GM12872 (cell line): ENCODE measurements at regions not wholly inside any gene's neighbourhood (a gene's known extent, or its start where the extent isn't known, plus 50 kb on each side); places are given as distances from the start of the nearest gene placed in this dataset.

Source experiments
- TF ChIP-seq, protein P1 (sequence below): IDR thresholded peaks from 3 replicates; pipeline ENCODE4 v1.5.1; 2011; ENCODE audit warnings: low read depth, mild to moderate bottlenecking, low read length, moderate library complexity; ENCODE audit not compliant: insufficient read depth

DNA sequence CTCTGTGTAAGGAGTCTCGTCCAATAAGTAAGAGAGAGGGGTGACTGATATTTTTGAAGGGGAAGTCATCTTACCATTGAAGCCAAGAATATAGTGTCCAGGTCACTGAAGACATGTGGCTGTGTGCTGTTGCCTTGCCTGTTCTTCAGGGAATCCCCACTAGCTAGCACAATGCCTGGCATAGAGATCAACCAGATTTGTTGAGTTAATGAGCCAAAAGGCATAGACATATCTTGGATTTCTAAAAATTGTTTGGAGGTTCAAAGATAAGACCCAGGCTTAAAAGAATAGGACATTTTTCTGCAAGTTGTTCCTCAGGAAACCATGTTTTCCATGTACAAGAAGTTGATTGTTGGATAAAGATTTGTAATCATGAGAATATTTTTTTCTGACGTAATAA is 119.3 kb upstream of the DKK2 start:
- TF ChIP-seq, protein P1, sequence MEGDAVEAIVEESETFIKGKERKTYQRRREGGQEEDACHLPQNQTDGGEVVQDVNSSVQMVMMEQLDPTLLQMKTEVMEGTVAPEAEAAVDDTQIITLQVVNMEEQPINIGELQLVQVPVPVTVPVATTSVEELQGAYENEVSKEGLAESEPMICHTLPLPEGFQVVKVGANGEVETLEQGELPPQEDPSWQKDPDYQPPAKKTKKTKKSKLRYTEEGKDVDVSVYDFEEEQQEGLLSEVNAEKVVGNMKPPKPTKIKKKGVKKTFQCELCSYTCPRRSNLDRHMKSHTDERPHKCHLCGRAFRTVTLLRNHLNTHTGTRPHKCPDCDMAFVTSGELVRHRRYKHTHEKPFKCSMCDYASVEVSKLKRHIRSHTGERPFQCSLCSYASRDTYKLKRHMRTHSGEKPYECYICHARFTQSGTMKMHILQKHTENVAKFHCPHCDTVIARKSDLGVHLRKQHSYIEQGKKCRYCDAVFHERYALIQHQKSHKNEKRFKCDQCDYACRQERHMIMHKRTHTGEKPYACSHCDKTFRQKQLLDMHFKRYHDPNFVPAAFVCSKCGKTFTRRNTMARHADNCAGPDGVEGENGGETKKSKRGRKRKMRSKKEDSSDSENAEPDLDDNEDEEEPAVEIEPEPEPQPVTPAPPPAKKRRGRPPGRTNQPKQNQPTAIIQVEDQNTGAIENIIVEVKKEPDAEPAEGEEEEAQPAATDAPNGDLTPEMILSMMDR: no peak

DNA sequence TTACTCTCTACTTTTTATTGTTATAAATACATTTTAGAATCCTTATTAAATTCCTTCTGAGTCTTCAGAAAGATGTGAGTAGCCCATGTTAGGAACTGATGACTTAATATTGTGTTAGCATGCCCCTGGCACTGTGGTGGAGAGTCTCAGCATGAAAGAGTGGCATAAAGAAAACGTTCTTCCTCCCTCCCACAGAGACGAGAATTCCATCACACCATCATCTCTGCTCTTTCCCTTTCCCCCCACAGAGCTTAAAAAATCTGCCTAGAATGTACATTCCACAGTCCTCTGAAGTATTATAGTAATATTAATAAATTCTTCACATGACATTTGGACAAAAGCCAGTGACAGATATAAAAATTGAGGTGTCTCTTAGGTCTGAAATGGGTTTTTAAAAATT is 117.8 kb upstream of the DKK2 start:
- TF ChIP-seq, protein P1: no peak

DNA sequence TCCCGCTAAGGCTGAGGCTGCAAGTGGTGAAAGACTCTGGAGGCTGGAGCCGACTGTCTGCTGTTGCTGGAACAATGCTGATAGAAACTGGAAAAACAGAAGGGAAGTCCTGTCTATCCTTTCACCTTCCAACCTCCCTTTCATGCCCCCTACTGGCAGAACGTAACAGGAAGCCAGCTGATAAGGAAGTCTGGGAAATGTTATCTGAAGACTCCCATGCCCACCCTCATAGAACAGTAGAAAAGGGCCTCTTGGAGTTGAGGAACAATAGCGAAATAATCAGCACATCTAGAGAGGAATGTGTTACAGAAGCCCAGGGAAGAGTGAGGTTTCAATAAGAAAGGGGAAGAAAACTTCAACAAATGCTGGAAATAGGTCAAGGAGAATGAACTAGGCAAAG is 117.1 kb upstream of the DKK2 start:
- TF ChIP-seq, protein P1: peak; percentile 41; the same call in 2 of the 3 replicates

DNA sequence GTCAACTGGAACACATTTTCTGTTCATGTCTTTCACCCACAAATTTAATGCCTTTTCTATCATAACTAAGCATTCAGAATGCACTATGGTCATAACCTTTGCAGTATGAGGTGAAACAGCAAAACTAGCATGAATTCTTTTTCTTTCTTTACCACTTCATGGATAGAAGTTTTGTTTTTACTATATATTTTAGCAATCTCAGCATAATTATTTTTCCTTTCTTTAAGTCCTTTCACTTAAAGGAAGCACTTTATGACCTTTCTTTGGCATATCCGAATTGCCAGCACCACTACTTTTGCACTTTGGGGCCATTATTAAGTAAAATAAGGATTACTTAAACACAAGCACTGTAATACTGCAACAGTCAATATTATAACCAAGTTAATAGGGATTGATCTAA is 115.1 kb upstream of the DKK2 start:
- TF ChIP-seq, protein P1: no peak

DNA sequence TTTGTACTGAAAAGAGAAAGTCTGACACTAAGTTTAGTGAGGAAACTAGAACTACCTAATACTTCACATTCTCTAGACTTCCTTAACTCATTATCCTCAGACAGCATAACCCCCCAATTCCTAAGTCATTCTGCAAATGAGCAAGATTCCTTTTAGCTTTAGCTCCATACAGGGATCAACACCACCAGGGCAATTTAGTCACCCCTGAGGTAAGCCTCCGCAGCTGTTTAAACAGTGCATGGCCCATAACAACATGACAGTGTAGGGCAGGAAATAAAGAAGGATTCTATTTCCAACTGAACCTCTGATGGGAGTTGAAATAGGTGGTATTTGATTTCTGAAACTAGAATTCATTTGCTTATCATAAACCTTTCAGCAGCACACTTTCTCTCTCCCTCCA is 112.8 kb upstream of the DKK2 start:
- TF ChIP-seq, protein P1: no peak

DNA sequence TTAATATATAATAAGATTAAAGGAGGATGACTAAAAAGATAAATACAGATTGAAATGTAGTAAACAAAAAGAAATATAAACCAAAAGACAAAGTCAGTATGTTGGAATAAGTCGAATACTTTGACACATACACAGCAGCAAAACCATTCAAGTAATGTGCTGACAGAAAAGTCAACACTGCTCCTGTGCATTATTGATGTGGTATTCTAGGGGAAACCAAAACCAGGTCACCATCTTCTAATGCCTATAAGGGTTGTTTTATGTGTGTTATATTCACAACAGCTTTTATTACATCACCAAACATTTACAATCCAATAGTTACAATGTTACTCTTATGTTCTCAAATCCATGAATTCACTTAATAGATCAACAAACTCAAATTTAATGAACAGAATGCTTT is 111.8 kb upstream of the DKK2 start:
- TF ChIP-seq, protein P1: no peak

DNA sequence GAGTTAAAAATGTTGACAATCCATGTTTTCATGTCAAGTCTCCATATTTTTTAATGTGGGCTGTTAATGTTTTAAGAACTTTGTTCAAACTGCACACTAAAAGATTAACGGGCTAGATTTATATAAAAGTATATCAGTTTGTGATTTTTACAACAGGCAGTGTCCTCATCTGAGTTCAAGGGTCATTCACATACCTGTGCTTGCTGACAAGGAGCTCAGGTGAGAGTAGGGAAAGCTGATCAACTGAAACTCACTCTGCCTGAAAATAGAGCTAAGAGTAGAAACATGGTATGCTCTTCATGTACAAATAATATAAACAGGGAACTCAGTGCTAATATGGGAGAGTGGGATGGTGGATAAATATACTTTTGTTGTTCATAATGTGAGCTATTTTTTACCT is 102.3 kb upstream of the DKK2 start:
- TF ChIP-seq, protein P1: no peak
